HepG2 (cell line): ENCODE measurements at regions not wholly inside any gene's neighbourhood (a gene's known extent, or its start where the extent isn't known, plus 50 kb on each side); places are given as distances from the start of the nearest gene placed in this dataset.

Experiments
- BCL6 ChIP-seq: IDR thresholded peaks from 2 replicates; pipeline ENCODE4 v1.6.1; 2016; ENCODE audit warnings: missing genetic modification reagents, missing compliant biosample characterization
- CCAR2 ChIP-seq: fragments of 200-400 bp; formaldehyde crosslinking; optimal IDR thresholded peaks from 2 replicates; pipeline ENCODE3; 2018; ENCODE audit warnings: low read depth, mild to moderate bottlenecking, low read length, moderate library complexity
- ELF4 ChIP-seq: sonication (generic); formaldehyde crosslinking; IDR thresholded peaks from 2 replicates; pipeline ENCODE4 v1.5.0; 2020; ENCODE audit warnings: missing genetic modification reagents, mild to moderate bottlenecking, moderate library complexity, borderline replicate concordance
- FOXC1 ChIP-seq: sonication (generic); formaldehyde crosslinking; IDR thresholded peaks from 2 replicates; pipeline ENCODE4 v1.8.0; 2022; ENCODE audit warnings: mild to moderate bottlenecking, missing genetic modification reagents, borderline replicate concordance
- HNF4A ChIP-seq: sonication (generic); formaldehyde crosslinking; IDR thresholded peaks from 2 replicates; pipeline ENCODE4 v1.4.0; 2020; ENCODE audit warnings: missing genetic modification reagents
- KDM6A ChIP-seq: IDR thresholded peaks from 2 replicates; pipeline ENCODE4 v1.6.1; 2016; ENCODE audit warnings: low read depth
- MZF1 ChIP-seq: sonication (generic); formaldehyde crosslinking; IDR thresholded peaks from 2 replicates; pipeline ENCODE4 v1.8.1; 2023; ENCODE audit warnings: mild to moderate bottlenecking, missing genetic modification reagents, borderline replicate concordance
- NCOR1 ChIP-seq: fragments of 200-600 bp; sonication (generic); IDR thresholded peaks from 2 replicates; pipeline ENCODE4 v1.7.0; 2017; ENCODE audit warnings: antibody characterized with exemption, low read length, borderline replicate concordance
- NR2C2 ChIP-seq: sonication (generic); formaldehyde crosslinking; IDR thresholded peaks from 2 replicates; pipeline ENCODE4 v1.4.0; 2020; ENCODE audit warnings: missing genetic modification reagents, mild to moderate bottlenecking, moderate library complexity, borderline replicate concordance
- REXO4 ChIP-seq: sonication (generic); formaldehyde crosslinking; IDR thresholded peaks from 2 replicates; pipeline ENCODE4 v1.8.0; 2022; ENCODE audit warnings: missing genetic modification reagents, mild to moderate bottlenecking, borderline replicate concordance
- RFX5 ChIP-seq: IDR thresholded peaks from 2 replicates; pipeline ENCODE4 v1.6.1; 2011; ENCODE audit warnings: low read depth, low read length, improper control_type of control experiment
- SMARCE1 ChIP-seq: fragments of 450-650 bp; IDR thresholded peaks from 2 replicates; pipeline ENCODE4 v1.6.1; 2017; ENCODE audit warnings: borderline replicate concordance
- SRSF4 ChIP-seq: fragments of 200-400 bp; formaldehyde crosslinking; IDR thresholded peaks from one replicate; pipeline ENCODE4 v1.6.1; 2018; ENCODE audit warnings: mild to moderate bottlenecking, low read depth, low read length, moderate library complexity; ENCODE audit not compliant: poor library complexity, severe bottlenecking
- STAT5B ChIP-seq: sonication (generic); formaldehyde crosslinking; IDR thresholded peaks from 2 replicates; pipeline ENCODE4 v1.4.0; 2020; ENCODE audit warnings: missing genetic modification reagents
- ZFY ChIP-seq: sonication (generic); formaldehyde crosslinking; IDR thresholded peaks from 2 replicates; pipeline ENCODE4 v1.4.0; 2020; ENCODE audit warnings: missing genetic modification reagents
- ZNF180 ChIP-seq: sonication (generic); formaldehyde crosslinking; IDR thresholded peaks from 2 replicates; pipeline ENCODE4 v1.4.0; 2020; ENCODE audit warnings: low read depth, missing genetic modification reagents, borderline replicate concordance
- ZNF563 ChIP-seq: sonication (generic); formaldehyde crosslinking; IDR thresholded peaks from 2 replicates; pipeline ENCODE4 v1.8.0; 2022; ENCODE audit warnings: mild to moderate bottlenecking, moderate library complexity, missing genetic modification reagents
- ZNF839 ChIP-seq: sonication (generic); formaldehyde crosslinking; IDR thresholded peaks from 2 replicates; pipeline ENCODE4 v1.4.0; 2020; ENCODE audit warnings: missing genetic modification reagents, mild to moderate bottlenecking, borderline replicate concordance
- TF ChIP-seq, protein P1 (sequence below): IDR thresholded peaks from 2 replicates; pipeline ENCODE4 v1.6.1; 2016
- TF ChIP-seq, protein P2 (sequence below): sonication (generic); formaldehyde crosslinking; IDR thresholded peaks from 2 replicates; pipeline ENCODE4 v1.4.0; 2020; ENCODE audit warnings: missing genetic modification reagents
- TF ChIP-seq, protein P3 (sequence below): sonication (generic); formaldehyde crosslinking; IDR thresholded peaks from 2 replicates; pipeline ENCODE4 v1.9.0; 2021; ENCODE audit warnings: missing genetic modification reagents, borderline replicate concordance
- TF ChIP-seq, protein P4 (sequence below): IDR thresholded peaks from 2 replicates; pipeline ENCODE4 v1.6.1; 2016; ENCODE audit warnings: mild to moderate bottlenecking
- TF ChIP-seq, protein P5 (sequence below): sonication (generic); formaldehyde crosslinking; conservative IDR thresholded peaks from 2 replicates; pipeline ENCODE4 v1.4.0; 2020; ENCODE audit warnings: missing genetic modification reagents
- TF ChIP-seq, protein P6 (sequence below): sonication (generic); formaldehyde crosslinking; IDR thresholded peaks from 2 replicates; pipeline ENCODE4 v1.8.0; 2022; ENCODE audit warnings: mild to moderate bottlenecking, missing genetic modification reagents; ENCODE audit not compliant: insufficient replicate concordance

DNA sequence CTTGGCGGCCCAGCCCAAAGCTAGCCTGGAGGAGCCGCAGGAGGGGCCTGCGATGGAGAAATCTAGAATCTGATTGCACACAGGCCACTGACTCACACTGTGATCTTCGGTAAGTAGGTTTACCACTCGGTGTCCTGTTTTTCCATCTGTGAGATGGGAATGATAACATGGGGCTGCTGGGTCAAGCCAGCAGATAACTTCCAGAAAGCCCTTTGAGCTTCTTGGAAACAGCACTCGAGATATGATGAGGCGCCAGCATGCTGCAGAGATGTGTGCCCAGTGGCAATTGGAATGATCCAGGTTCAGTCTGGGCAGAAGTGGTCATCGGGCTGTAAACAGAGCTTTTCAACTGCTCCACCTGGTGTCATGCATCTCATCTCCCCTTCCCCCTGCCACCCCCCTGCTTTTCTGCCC is 771.3 kb upstream of the TBX3 start (continued):
- TF ChIP-seq, protein P1, sequence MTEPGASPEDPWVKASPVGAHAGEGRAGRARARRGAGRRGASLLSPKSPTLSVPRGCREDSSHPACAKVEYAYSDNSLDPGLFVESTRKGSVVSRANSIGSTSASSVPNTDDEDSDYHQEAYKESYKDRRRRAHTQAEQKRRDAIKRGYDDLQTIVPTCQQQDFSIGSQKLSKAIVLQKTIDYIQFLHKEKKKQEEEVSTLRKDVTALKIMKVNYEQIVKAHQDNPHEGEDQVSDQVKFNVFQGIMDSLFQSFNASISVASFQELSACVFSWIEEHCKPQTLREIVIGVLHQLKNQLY: no peak
- TF ChIP-seq MZF1 (CRISPR knock-in tag) (no peak), ELF4 (CRISPR knock-in tag) (no peak), ZNF180 (CRISPR knock-in tag) (no peak), ZFY (CRISPR knock-in tag) (0 out of 2 replicates have a peak, but pooled peaks have one; percentile 33), SRSF4 (no peak), ZNF839 (CRISPR knock-in tag) (no peak), RFX5 (no peak), NR2C2 (CRISPR knock-in tag) (no peak), NCOR1 (no peak), KDM6A (CRISPR knock-in tag) (no peak), SMARCE1 (no peak), REXO4 (no peak), BCL6 (CRISPR knock-in tag) (no peak), HNF4A (CRISPR knock-in tag) (peak; percentile 51), STAT5B (CRISPR knock-in tag) (no peak), ZNF563 (CRISPR knock-in tag) (no peak), CCAR2 (no peak), FOXC1 (no peak)
- TF ChIP-seq, protein P2, sequence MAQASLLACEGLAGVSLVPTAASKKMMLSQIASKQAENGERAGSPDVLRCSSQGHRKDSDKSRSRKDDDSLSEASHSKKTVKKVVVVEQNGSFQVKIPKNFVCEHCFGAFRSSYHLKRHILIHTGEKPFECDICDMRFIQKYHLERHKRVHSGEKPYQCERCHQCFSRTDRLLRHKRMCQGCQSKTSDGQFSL: no peak
- TF ChIP-seq, protein P3, sequence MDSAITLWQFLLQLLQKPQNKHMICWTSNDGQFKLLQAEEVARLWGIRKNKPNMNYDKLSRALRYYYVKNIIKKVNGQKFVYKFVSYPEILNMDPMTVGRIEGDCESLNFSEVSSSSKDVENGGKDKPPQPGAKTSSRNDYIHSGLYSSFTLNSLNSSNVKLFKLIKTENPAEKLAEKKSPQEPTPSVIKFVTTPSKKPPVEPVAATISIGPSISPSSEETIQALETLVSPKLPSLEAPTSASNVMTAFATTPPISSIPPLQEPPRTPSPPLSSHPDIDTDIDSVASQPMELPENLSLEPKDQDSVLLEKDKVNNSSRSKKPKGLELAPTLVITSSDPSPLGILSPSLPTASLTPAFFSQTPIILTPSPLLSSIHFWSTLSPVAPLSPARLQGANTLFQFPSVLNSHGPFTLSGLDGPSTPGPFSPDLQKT (CRISPR knock-in tag): no peak
- TF ChIP-seq, protein P4, sequence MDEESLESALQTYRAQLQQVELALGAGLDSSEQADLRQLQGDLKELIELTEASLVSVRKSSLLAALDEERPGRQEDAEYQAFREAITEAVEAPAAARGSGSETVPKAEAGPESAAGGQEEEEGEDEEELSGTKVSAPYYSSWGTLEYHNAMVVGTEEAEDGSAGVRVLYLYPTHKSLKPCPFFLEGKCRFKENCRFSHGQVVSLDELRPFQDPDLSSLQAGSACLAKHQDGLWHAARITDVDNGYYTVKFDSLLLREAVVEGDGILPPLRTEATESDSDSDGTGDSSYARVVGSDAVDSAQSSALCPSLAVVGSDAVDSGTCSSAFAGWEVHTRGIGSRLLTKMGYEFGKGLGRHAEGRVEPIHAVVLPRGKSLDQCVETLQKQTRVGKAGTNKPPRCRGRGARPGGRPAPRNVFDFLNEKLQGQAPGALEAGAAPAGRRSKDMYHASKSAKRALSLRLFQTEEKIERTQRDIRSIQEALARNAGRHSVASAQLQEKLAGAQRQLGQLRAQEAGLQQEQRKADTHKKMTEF: peak; percentile 31; the same call in 1 of the 2 replicates
- TF ChIP-seq, protein P5, sequence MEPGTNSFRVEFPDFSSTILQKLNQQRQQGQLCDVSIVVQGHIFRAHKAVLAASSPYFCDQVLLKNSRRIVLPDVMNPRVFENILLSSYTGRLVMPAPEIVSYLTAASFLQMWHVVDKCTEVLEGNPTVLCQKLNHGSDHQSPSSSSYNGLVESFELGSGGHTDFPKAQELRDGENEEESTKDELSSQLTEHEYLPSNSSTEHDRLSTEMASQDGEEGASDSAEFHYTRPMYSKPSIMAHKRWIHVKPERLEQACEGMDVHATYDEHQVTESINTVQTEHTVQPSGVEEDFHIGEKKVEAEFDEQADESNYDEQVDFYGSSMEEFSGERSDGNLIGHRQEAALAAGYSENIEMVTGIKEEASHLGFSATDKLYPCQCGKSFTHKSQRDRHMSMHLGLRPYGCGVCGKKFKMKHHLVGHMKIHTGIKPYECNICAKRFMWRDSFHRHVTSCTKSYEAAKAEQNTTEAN (CRISPR knock-in tag): no peak
- TF ChIP-seq, protein P6, sequence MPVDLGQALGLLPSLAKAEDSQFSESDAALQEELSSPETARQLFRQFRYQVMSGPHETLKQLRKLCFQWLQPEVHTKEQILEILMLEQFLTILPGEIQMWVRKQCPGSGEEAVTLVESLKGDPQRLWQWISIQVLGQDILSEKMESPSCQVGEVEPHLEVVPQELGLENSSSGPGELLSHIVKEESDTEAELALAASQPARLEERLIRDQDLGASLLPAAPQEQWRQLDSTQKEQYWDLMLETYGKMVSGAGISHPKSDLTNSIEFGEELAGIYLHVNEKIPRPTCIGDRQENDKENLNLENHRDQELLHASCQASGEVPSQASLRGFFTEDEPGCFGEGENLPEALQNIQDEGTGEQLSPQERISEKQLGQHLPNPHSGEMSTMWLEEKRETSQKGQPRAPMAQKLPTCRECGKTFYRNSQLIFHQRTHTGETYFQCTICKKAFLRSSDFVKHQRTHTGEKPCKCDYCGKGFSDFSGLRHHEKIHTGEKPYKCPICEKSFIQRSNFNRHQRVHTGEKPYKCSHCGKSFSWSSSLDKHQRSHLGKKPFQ (CRISPR knock-in tag): no peak
